GM12878 (cell line): ENCODE measurements at regions not wholly inside any gene's neighbourhood (a gene's known extent, or its start where the extent isn't known, plus 50 kb on each side); places are given as distances from the start of the nearest gene placed in this dataset.

Source experiments
- ATAC-seq: fragments of 200-7000 bp; cut with Tn5 transposase; 3 replicates; pipeline ENCODE4 v1.9.1; 2020; ENCODE audit warnings: mild to moderate bottlenecking, moderate library complexity
- BruUV-seq: library from RNA; stranded (reverse); fragments of 400-500 nt; replicated peaks from 2 replicates; lab custom pipeline; 2021; lab: Mats Ljungman, UMichigan
- CTCF ChIA-PET: fragments of 300-600 bp; sonication (Branson Sonifier 250); formaldehyde crosslinking; extraction: SDS; loops from one replicate; lab custom pipeline; 2021; ENCODE audit warnings: inconsistent platforms; lab: Yijun Ruan, JAX
- POLR2A ChIA-PET: fragments of 350-600 bp; formaldehyde crosslinking; extraction: SDS; loops from one replicate; lab custom pipeline; 2021; ENCODE audit warnings: inconsistent platforms; lab: Charles Lee
- RAD21 ChIA-PET: fragments of 300-600 bp; sonication (Branson Sonifier 250); formaldehyde crosslinking; loops from one replicate; lab custom pipeline; 2023; ENCODE audit warnings: antibody characterized with exemption; ENCODE audit not compliant: unreplicated experiment; lab: Charles Lee
- SMC1A ChIA-PET: fragments of 300-600 bp; sonication (Branson Sonifier 250); formaldehyde crosslinking; loops from one replicate; lab custom pipeline; 2023; ENCODE audit not compliant: unreplicated experiment, uncharacterized antibody; lab: Charles Lee
- DNase-seq: peaks from one replicate; pipeline ENCODE4 v3.0.0-alpha.2; 2011; ENCODE audit warnings: low read depth, low spot score
- FAIRE-seq: peaks from 3 replicates; lab custom pipeline; 2011; peaks lifted over from hg19 to GRCh38; lab: Jason Lieb, UNC
- H2AFZ ChIP-seq: 2 replicates; pipeline ENCODE4 v1.6.0; 2011; ENCODE audit warnings: low read depth, low read length, control low read depth; ENCODE audit not compliant: control insufficient read depth
- H3K27ac ChIP-seq: 2 replicates; pipeline ENCODE4 v1.5.1; 2011; ENCODE audit warnings: control low read depth; ENCODE audit not compliant: control insufficient read depth, insufficient read depth
- H3K27me3 ChIP-seq, 2 experiments: replicated peaks in 1 of 2; 2 replicates each; pipeline versions ENCODE4 v1.6.0 to v1.6.1; 2011; ENCODE audit warnings: low read length in 1 of 2; ENCODE audit not compliant: control insufficient read depth in 2 of 2, insufficient read depth in 2 of 2
- H3K36me3 ChIP-seq, 2 experiments: 2 replicates each; pipeline ENCODE4 v1.5.1; 2011; ENCODE audit warnings: low read length in 1 of 2; ENCODE audit not compliant: control insufficient read depth in 2 of 2, insufficient read depth in 2 of 2
- H3K4me1 ChIP-seq: 2 replicates; pipeline ENCODE4 v1.6.1; 2011; ENCODE audit warnings: mild to moderate bottlenecking, low read length, moderate library complexity, mixed read lengths; ENCODE audit not compliant: control insufficient read depth, insufficient read depth
- H3K4me2 ChIP-seq: 2 replicates; pipeline ENCODE4 v1.6.0; 2011; ENCODE audit warnings: control low read depth; ENCODE audit not compliant: control insufficient read depth, insufficient read depth
- H3K4me3 ChIP-seq: fragments of 200-600 bp; sonication (generic); 2 replicates; pipeline ENCODE4 v1.5.1; 2016
- H3K79me2 ChIP-seq: 2 replicates; pipeline ENCODE4 v1.6.0; 2011; ENCODE audit warnings: low read length; ENCODE audit not compliant: control insufficient read depth, insufficient read depth
- H3K9ac ChIP-seq: 2 replicates; pipeline ENCODE4 v1.8.0; 2011; ENCODE audit warnings: low read length, control low read depth, mixed read lengths; ENCODE audit not compliant: control insufficient read depth, insufficient read depth
- H3K9me3 ChIP-seq: replicated peaks from 3 replicates; pipeline ENCODE4 v1.5.1; 2011; ENCODE audit warnings: mild to moderate bottlenecking, low read length; ENCODE audit not compliant: control insufficient read depth, insufficient read depth
- H4K20me1 ChIP-seq: 2 replicates; pipeline ENCODE4 v1.6.0; 2011; ENCODE audit not compliant: control insufficient read depth, insufficient read depth
- BMI1 ChIP-seq: fragments of 450-650 bp; IDR thresholded peaks from 2 replicates; pipeline ENCODE4 v1.6.1; 2016; ENCODE audit warnings: mild to moderate bottlenecking, moderate library complexity, borderline replicate concordance
- CBX3 ChIP-seq: fragments of 200-600 bp; sonication (generic); IDR thresholded peaks from 2 replicates; pipeline ENCODE4 v1.6.1; 2016; ENCODE audit warnings: low read depth, borderline replicate concordance
- CHD2 ChIP-seq: IDR thresholded peaks from 2 replicates; pipeline ENCODE4 v1.6.1; 2011; ENCODE audit warnings: low read depth, low read length, improper control_type of control experiment, borderline replicate concordance
- CREM ChIP-seq: IDR thresholded peaks from 2 replicates; pipeline ENCODE4 v1.6.1; 2014; ENCODE audit warnings: antibody characterized with exemption, low read depth
- GATAD2B ChIP-seq: fragments of 450-650 bp; conservative IDR thresholded peaks from 2 replicates; pipeline ENCODE4 v1.6.1; 2017; ENCODE audit warnings: low read depth, mild to moderate bottlenecking, moderate library complexity
- HDGF ChIP-seq: fragments of 450-650 bp; IDR thresholded peaks from 2 replicates; pipeline ENCODE4 v1.6.1; 2016; ENCODE audit warnings: antibody characterized with exemption
- KDM1A ChIP-seq: fragments of 200-600 bp; sonication (generic); IDR thresholded peaks from 2 replicates; pipeline ENCODE4 v1.6.1; 2016; ENCODE audit warnings: borderline replicate concordance
- NFIC ChIP-seq: IDR thresholded peaks from 2 replicates; pipeline ENCODE4 v1.6.1; 2012; ENCODE audit warnings: low read depth, mild to moderate bottlenecking, inconsistent platforms, low read length, moderate library complexity
- NR2F1 ChIP-seq: fragments of 450-650 bp; conservative IDR thresholded peaks from 2 replicates; pipeline ENCODE4 v1.6.1; 2017; ENCODE audit warnings: mild to moderate bottlenecking
- RUNX3 ChIP-seq: IDR thresholded peaks from 2 replicates; pipeline ENCODE4 v1.6.1; 2012; ENCODE audit warnings: low read length, inconsistent platforms
- SIX5 ChIP-seq: IDR thresholded peaks from 2 replicates; pipeline ENCODE4 v1.6.1; 2011; ENCODE audit warnings: mild to moderate bottlenecking, low read depth, low read length, moderate library complexity; ENCODE audit not compliant: severe bottlenecking
- TCF7 ChIP-seq: IDR thresholded peaks from 2 replicates; pipeline ENCODE4 v1.6.1; 2014; ENCODE audit warnings: antibody characterized with exemption, borderline replicate concordance
- YBX1 ChIP-seq: fragments of 450-650 bp; IDR thresholded peaks from 2 replicates; pipeline ENCODE4 v1.6.1; 2016; ENCODE audit warnings: antibody characterized with exemption
- YY1 ChIP-seq: IDR thresholded peaks from 2 replicates; pipeline ENCODE4 v1.6.1; 2011; ENCODE audit warnings: low read depth, mild to moderate bottlenecking, low read length
- ZNF24 ChIP-seq: fragments of 450-650 bp; IDR thresholded peaks from 2 replicates; pipeline ENCODE4 v1.6.1; 2017; ENCODE audit warnings: antibody characterized with exemption, mild to moderate bottlenecking
- ZZZ3 ChIP-seq: IDR thresholded peaks from 2 replicates; pipeline ENCODE4 v1.6.1; 2011; ENCODE audit warnings: low read depth; ENCODE audit not compliant: control insufficient read depth, insufficient read length
- WGBS: methylation state at CpG from one replicate; pipeline ENCODE4 v1.1.6; 2016; ENCODE audit warnings: low lambda C conversion rate; ENCODE audit not compliant: insufficient replicate concordance, insufficient coverage; ENCODE audit errors: missing lambda C conversion rate; 5-methylcytosine and 5-hydroxymethylcytosine counted together
- in situ Hi-C: fragments of 300-500 bp; cut with MboI; formaldehyde crosslinking; loops from 9 replicates; pipeline ENCODE4 v1.14.3; 2018; ENCODE audit warnings: mixed read lengths
- intact Hi-C: fragments of 100-400 bp; cut with micrococcal nuclease; formaldehyde crosslinking; loops from one replicate; pipeline ENCODE4 v1.14.2; 2022; ENCODE audit not compliant: unreplicated experiment

DNA sequence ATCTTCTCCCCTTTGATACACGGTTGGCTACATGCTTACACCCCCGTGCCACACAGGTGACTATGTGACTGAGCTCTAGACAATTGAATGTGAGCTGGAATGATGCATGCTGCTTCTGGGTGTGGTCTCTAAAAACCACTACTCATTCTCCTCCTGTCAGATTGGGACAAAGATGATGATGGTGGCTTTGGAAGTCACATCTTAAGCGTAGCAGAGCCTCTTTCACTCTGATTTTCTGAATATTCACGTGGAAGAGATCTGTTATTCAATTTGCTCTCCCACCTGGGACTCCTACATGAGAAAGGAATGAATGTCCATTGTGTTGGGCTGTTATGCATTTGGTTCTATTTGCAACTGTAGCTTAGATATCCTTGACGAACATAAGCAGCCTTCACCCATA lies 763.6 kb upstream of the EEF2KMT start:
- POLR2A ChIA-PET: no interaction called here
- TF ChIP-seq RUNX3: no peak
- TF ChIP-seq GATAD2B: no peak
- no peak for TF ChIP-seq CREM
- TF ChIP-seq, all 136 proteins: peak for 0
- no peak overlapping the region for H3K27ac ChIP-seq
- DNase-seq (no peak), ATAC-seq (no peak), FAIRE-seq (no peak)
- ChIA-PET SMC1A (no interaction called here), RAD21 (no interaction called here), CTCF (no interaction called here)
- no peaks in the 10 kb centered on the region for H3K9me3 ChIP-seq
- no peaks in the 10 kb centered on the region for H4K20me1 ChIP-seq
- H3K9ac ChIP-seq: no peak overlapping the region
- in situ Hi-C loops: no loop called here
- H3K4me2 ChIP-seq: no peak overlapping the region
- H3K4me3 ChIP-seq: no peak overlapping the region
- no peak overlapping the region for H2AFZ ChIP-seq
- no peaks in the 10 kb centered on the region for H3K36me3 ChIP-seq
- H3K4me1 ChIP-seq: no peaks in the 10 kb centered on the region
- WGBS: 2% methylated on average over 5 of the region's 5 CpGs
- no TSS peak for BruUV-seq
- intact Hi-C loops: no loop called here
- H3K27me3 ChIP-seq: no peaks in the 10 kb centered on the region
- no peaks in the 10 kb centered on the region for H3K79me2 ChIP-seq

DNA sequence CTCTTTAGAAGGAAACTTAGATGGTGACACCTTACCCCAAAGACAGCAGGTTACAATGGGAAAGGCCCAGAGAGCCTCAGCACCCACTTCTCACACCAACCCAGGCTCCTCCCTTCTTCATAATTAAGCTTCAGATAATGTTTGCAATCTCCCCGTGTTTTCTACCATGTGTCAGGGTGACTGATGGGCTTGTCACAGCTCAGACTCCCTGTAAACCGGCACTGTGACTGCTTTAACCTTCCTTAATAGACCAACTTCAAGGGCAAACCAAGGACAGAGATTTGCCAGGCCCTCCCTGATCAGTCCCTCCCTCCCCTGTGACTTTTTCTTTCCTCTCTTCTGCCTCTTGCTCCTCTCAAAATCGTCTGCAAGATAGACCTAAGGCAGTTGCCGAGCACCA lies 760.6 kb upstream of the EEF2KMT start:
- 15% methylated on average over 4 of the region's 4 CpGs for WGBS
- H3K9ac ChIP-seq: no peak overlapping the region
- intact Hi-C loops: no loop called here
- no peaks in the 10 kb centered on the region for H3K4me1 ChIP-seq
- ChIA-PET POLR2A (no interaction called here), CTCF (no interaction called here), RAD21 (no interaction called here), SMC1A (no interaction called here)
- no peaks in the 10 kb centered on the region for H3K27me3 ChIP-seq
- no peak overlapping the region for H2AFZ ChIP-seq
- BruUV-seq: no TSS peak
- FAIRE-seq (no peak), ATAC-seq (no peak), DNase-seq (no peak)
- H3K9me3 ChIP-seq: no peaks in the 10 kb centered on the region
- no peaks in the 10 kb centered on the region for H3K36me3 ChIP-seq
- H3K79me2 ChIP-seq: no peaks in the 10 kb centered on the region
- H3K4me2 ChIP-seq: no peak overlapping the region
- H4K20me1 ChIP-seq: no peaks in the 10 kb centered on the region
- H3K27ac ChIP-seq: no peak overlapping the region
- H3K4me3 ChIP-seq: no peak overlapping the region
- no peak for TF ChIP-seq TCF7
- no peak for TF ChIP-seq HDGF
- no peak for TF ChIP-seq NR2F1
- TF ChIP-seq YBX1: no peak
- no peak for TF ChIP-seq BMI1
- no peak for TF ChIP-seq KDM1A
- no peak for TF ChIP-seq SIX5
- TF ChIP-seq YY1: no peak
- TF ChIP-seq CHD2: no peak
- no peak for TF ChIP-seq CBX3
- TF ChIP-seq ZNF24: no peak
- no peak for TF ChIP-seq NFIC
- TF ChIP-seq ZZZ3: no peak
- TF ChIP-seq, all 136 proteins: peak for 0
- in situ Hi-C loops: no loop called here
